ENCODE measurements at regions not wholly inside any gene's neighbourhood (a gene's known extent, or its start where the extent isn't known, plus 50 kb on each side); places are given as distances from the start of the nearest gene placed in this dataset.
"Not testable (repeated sequence)": the region's sequence is repeated elsewhere in the genome, so short reads cannot be mapped to it uniquely, and the experiment has no call there.

DNA sequence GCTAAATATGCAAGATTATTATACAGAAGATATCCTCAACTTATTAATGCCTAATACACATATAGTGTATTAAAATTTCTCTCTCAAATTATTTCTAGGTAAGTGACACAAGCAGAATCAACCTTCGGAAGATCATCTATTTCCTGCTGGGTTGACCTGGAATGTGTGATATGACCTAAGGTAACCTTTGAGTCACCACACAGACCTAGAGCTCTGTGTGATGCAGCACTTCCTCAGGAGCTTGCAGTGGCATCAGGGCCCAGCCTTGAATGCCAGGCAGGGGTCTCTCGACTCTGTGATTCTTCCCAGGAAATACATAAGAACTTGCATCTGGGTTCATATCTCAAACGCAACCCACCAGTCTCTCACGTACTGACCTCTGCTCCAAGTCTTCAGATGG is 385.3 kb downstream of the RPIA start:
- not testable (repeated sequence) for H3K27me3 ChIP-seq (ENCODE audit: control insufficient read depth, insufficient read depth, low read length, poor library complexity, severe bottlenecking); H3K9me3 ChIP-seq (ENCODE audit: control insufficient read depth, low read length); H3K36me3 ChIP-seq (ENCODE audit: control insufficient read depth, insufficient read depth, low read length); H3K27ac ChIP-seq (ENCODE audit: low read depth, low read length); H3K27ac Mint-ChIP-seq; H3K4me3 ChIP-seq (ENCODE audit: low read length); H3K4me3 Mint-ChIP-seq; H3K36me3 Mint-ChIP-seq (ENCODE audit: low read depth); H3K27me3 Mint-ChIP-seq (ENCODE audit: insufficient read depth); H3K4me1 ChIP-seq (ENCODE audit: control insufficient read depth, insufficient read depth, low read length); H3K9ac ChIP-seq (ENCODE audit: extremely low read depth, low read length, poor library complexity, severe bottlenecking); DNase-seq; H3K4me1 Mint-ChIP-seq
- H3K9me3 Mint-ChIP-seq, result peaks cover 21% of the 10 kb centered on the region
- 96% methylated on average over 4 of the region's 4 CpGs; no CpG with 5 or more reads in 1 of the 2 experiments for WGBS, 2 experiments (ENCODE audit: insufficient coverage in 1 of 2, insufficient read length in 1 of 2)

DNA sequence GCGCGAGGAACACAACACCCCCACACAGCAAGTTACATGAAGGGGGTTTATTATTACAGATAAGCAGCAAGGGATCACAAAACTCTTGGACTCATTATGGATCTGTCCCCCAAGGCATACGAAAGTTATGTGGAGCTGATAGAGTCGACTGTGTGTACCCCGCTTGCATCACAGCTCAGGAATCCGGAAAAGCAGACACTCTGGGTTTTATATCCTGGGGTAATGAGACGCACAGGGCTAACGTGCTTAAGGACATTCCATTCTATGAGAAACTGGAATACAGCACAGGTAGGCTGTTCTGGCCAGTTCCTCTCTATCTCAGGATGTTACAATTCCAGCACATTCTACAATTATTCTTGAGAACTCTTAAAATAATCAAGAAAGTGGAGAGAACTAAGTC is 401.4 kb downstream of the RPIA start:
- not testable (repeated sequence) for H3K4me1 Mint-ChIP-seq; H3K4me3 ChIP-seq (ENCODE audit: low read length); DNase-seq; H3K9ac ChIP-seq (ENCODE audit: extremely low read depth, low read length, poor library complexity, severe bottlenecking); H3K36me3 ChIP-seq (ENCODE audit: control insufficient read depth, insufficient read depth, low read length); H3K4me3 Mint-ChIP-seq; H3K27ac Mint-ChIP-seq; H3K4me1 ChIP-seq (ENCODE audit: control insufficient read depth, insufficient read depth, low read length); H3K27me3 Mint-ChIP-seq (ENCODE audit: insufficient read depth); H3K9me3 ChIP-seq (ENCODE audit: control insufficient read depth, low read length); H3K27me3 ChIP-seq (ENCODE audit: control insufficient read depth, insufficient read depth, low read length, poor library complexity, severe bottlenecking); H3K36me3 Mint-ChIP-seq (ENCODE audit: low read depth); H3K27ac ChIP-seq (ENCODE audit: low read depth, low read length)
- WGBS, 2 experiments (ENCODE audit: insufficient coverage in 1 of 2, insufficient read length in 1 of 2), result 50 to 85% methylated on average over 2 to 6 of the region's 8 CpGs
- peaks cover 16% of the 10 kb centered on the region for H3K9me3 Mint-ChIP-seq

DNA sequence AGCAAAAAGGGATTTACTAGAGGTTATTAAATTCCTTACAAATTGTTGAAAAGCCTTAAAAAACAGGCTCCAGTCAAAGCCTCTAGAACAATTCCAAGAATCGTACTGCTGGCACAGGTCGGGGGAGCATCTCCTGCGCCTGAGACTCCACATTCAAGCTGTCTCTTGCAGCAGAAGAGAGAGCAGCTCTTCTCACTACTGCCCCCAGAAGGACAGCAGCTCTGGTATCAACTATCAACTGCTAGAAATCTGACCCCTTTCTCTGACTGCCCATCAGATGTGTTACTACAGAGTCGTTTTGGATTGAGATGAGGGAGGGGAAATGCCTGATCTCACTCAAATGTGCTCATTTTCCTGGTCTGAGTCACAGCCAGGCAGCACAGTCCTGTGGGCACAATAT is 403.6 kb downstream of the RPIA start:
- H3K9me3 Mint-ChIP-seq; H3K4me1 Mint-ChIP-seq; H3K27me3 Mint-ChIP-seq (ENCODE audit: insufficient read depth); H3K9me3 ChIP-seq (ENCODE audit: control insufficient read depth, low read length); H3K4me3 Mint-ChIP-seq; H3K9ac ChIP-seq (ENCODE audit: extremely low read depth, low read length, poor library complexity, severe bottlenecking); H3K27me3 ChIP-seq (ENCODE audit: control insufficient read depth, insufficient read depth, low read length, poor library complexity, severe bottlenecking); H3K36me3 ChIP-seq (ENCODE audit: control insufficient read depth, insufficient read depth, low read length); H3K27ac Mint-ChIP-seq; H3K4me3 ChIP-seq (ENCODE audit: low read length); H3K36me3 Mint-ChIP-seq (ENCODE audit: low read depth); DNase-seq; H3K4me1 ChIP-seq (ENCODE audit: control insufficient read depth, insufficient read depth, low read length); H3K27ac ChIP-seq (ENCODE audit: low read depth, low read length): not testable (repeated sequence)
- TF ChIP-seq, protein P1, sequence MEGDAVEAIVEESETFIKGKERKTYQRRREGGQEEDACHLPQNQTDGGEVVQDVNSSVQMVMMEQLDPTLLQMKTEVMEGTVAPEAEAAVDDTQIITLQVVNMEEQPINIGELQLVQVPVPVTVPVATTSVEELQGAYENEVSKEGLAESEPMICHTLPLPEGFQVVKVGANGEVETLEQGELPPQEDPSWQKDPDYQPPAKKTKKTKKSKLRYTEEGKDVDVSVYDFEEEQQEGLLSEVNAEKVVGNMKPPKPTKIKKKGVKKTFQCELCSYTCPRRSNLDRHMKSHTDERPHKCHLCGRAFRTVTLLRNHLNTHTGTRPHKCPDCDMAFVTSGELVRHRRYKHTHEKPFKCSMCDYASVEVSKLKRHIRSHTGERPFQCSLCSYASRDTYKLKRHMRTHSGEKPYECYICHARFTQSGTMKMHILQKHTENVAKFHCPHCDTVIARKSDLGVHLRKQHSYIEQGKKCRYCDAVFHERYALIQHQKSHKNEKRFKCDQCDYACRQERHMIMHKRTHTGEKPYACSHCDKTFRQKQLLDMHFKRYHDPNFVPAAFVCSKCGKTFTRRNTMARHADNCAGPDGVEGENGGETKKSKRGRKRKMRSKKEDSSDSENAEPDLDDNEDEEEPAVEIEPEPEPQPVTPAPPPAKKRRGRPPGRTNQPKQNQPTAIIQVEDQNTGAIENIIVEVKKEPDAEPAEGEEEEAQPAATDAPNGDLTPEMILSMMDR (conservative IDR thresholded peaks at IDR 0.05), result peak; percentile 53
- 52% methylated on average over 4 of the region's 4 CpGs; no CpG with 5 or more reads in 1 of the 2 experiments for WGBS, 2 experiments (ENCODE audit: insufficient coverage in 1 of 2, insufficient read length in 1 of 2)

DNA sequence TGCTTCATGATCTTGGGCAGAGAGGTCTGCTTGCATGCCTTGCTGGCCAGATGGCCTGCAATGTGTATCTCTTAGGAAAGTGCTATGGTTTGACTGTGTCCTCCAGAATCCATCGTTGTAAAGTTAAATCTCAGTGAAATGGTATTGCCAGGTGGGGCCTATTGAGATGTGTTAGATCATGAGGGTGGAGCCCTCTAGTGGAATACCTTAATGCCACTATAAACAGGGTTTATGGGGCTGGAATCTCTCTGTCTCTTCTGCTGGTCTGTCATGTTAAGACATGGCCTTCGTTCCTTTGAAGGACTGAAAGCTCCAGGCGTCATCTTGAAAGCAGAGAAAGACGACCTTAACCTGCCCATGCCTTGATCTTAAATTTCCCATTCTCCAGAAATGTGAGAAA is 411.1 kb downstream of the RPIA start:
- not testable (repeated sequence) for H3K27me3 Mint-ChIP-seq (ENCODE audit: insufficient read depth); H3K4me3 Mint-ChIP-seq; DNase-seq; H3K9me3 Mint-ChIP-seq; H3K36me3 Mint-ChIP-seq (ENCODE audit: low read depth); H3K4me3 ChIP-seq (ENCODE audit: low read length); H3K9me3 ChIP-seq (ENCODE audit: control insufficient read depth, low read length); H3K4me1 Mint-ChIP-seq; H3K36me3 ChIP-seq (ENCODE audit: control insufficient read depth, insufficient read depth, low read length); H3K27me3 ChIP-seq (ENCODE audit: control insufficient read depth, insufficient read depth, low read length, poor library complexity, severe bottlenecking); H3K27ac Mint-ChIP-seq; H3K4me1 ChIP-seq (ENCODE audit: control insufficient read depth, insufficient read depth, low read length); H3K9ac ChIP-seq (ENCODE audit: extremely low read depth, low read length, poor library complexity, severe bottlenecking); H3K27ac ChIP-seq (ENCODE audit: low read depth, low read length)
- 91% methylated on average over 4 of the region's 4 CpGs; no CpG with 5 or more reads in 1 of the 2 experiments for WGBS, 2 experiments (ENCODE audit: insufficient coverage in 1 of 2, insufficient read length in 1 of 2)
- TF ChIP-seq, protein P1 (conservative IDR thresholded peaks at IDR 0.05), result peak; percentile 17

DNA sequence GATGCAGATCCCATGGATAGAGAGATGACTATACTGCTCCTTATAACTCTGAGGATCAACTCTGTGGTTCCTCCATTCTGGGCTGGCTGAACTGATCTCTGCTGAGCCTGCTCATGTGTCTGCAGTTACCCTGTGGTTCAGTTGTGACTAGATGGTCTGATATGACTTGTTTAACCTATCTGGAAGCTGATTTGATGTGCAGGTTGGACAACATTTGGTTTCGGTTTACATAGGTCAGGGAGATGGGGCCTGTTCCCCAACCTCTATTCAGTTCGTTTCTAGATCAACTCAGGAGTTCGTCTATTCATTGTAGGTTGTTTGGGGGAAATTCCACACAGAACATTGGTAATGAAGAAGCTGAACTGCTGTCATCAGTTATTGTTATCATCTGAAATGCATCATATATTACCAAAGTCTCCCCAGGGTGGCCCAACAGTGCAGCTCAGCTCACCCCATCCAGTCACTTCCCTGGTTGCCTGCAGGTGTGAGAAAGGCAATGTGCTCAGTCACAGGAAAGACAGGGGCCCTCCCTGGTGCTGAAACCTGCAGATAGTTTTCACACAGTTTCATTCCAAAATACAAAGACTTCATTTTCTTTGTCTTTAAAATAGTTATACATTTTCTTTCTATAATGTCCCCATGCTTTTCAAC is 415.0 kb downstream of the RPIA start:
- not testable (repeated sequence) for H3K4me3 ChIP-seq (ENCODE audit: low read length); H3K4me3 Mint-ChIP-seq; H3K9me3 ChIP-seq (ENCODE audit: control insufficient read depth, low read length); DNase-seq; H3K27me3 Mint-ChIP-seq (ENCODE audit: insufficient read depth); H3K9ac ChIP-seq (ENCODE audit: extremely low read depth, low read length, poor library complexity, severe bottlenecking); H3K9me3 Mint-ChIP-seq; H3K27ac ChIP-seq (ENCODE audit: low read depth, low read length); H3K4me1 Mint-ChIP-seq; H3K36me3 Mint-ChIP-seq (ENCODE audit: low read depth); H3K27me3 ChIP-seq (ENCODE audit: control insufficient read depth, insufficient read depth, low read length, poor library complexity, severe bottlenecking); H3K27ac Mint-ChIP-seq; H3K4me1 ChIP-seq (ENCODE audit: control insufficient read depth, insufficient read depth, low read length); H3K36me3 ChIP-seq (ENCODE audit: control insufficient read depth, insufficient read depth, low read length)
- WGBS, 2 experiments (ENCODE audit: insufficient coverage in 1 of 2, insufficient read length in 1 of 2), result no CpG with 5 or more reads among the region's 3 CpGs
